Activated CD8-positive, alpha-beta memory T cell treated with anti-CD3 and anti-CD28 coated beads, Interleukin-2, amount 50 U/mL, for 24 hours (primary cell): ENCODE measurements at regions not wholly inside any gene's neighbourhood (a gene's known extent, or its start where the extent isn't known, plus 50 kb on each side); places are given as distances from the start of the nearest gene placed in this dataset.
"Not testable (repeated sequence)": the region's sequence is repeated elsewhere in the genome, so short reads cannot be mapped to it uniquely, and the experiment has no call there.

ENCODE experiments used
- DNase-seq: peaks from one replicate; pipeline ENCODE4 v3.0.0-alpha.2; 2020; ENCODE audit errors: extremely low read depth

DNA sequence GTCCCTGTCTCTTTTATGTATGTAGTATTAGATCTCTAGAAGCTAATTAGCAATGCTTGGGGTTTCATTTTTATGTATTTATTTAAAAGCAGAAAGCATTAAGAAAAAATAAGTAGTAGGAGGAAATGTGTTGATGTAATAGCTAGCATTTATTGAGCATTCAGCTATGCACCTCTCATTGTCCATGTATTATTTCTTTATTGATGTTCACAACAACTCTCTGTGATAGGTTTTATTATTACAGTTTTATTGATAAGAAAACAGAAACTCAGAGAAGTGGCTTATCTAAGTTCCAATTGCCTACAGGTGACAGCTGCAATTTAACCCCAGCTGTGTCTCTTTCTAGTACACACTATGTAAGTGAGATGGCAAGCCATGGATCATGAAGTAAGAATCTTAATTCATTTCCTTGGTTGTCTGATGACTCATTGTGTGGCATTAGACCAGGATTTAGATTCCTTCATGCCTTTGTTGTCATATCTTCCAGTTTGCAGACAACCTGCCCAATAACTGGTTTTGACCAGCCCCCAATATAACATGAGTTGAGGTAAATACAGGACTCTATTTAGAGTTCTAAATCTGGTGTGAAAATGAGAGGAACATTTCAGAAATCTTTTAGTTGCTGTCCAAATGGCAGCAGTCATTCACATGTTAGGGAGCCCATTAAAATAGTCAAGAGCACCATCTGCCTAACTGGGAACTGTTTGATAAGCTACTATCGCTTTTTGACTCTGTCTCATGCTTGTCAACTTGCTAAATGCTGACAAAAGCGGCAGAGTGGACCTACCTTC, 170.8 kb upstream of the PHACTR1 start:
- no peak for DNase-seq

DNA sequence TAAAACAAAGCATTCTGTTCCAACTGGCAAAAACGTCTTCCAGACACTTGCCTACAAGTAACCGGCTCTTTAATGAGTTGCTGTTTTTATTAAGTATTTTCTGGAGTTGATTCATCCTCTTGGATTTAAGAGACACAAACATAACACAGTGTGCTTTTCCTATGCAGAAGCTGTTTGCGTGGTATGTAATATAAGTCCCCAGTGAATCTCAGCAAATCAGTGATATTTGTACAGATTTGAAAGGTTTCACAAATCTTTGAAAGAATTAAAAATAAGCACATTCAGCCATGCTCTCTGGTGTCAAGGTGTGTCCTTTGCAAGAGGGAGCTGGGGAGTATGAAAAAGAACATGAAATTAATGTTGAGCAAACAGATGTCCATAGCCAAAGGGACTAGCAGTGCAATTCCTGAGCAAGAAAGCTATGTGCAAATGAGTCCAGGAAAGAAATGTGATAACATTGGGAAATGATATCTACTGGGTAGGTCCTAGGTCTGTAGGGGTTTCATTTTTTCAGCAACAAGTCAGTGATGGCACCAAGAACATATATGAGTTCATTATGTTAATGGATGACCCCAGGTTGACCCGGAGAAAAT, 170.1 kb upstream of the PHACTR1 start:
- no peak for DNase-seq

DNA sequence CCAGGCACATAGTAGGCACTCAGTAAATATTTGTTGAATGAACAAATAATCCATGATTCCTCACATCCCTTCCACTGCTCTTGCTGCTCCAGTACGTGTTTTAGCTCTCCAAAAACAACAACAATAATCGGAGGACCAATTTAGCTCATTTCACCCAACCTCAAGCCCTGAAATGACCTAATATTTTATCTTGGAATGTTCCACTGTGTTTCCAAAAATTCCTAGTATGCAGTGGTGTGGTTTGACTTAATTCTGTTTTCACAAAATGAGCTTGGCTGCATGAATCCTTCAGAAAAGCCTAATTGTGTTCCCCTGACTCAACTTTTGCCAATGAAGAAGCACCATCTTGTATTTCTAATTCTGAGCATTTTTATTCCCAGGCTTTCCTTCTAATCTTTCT, 168.0 kb upstream of the PHACTR1 start:
- no peak for DNase-seq

DNA sequence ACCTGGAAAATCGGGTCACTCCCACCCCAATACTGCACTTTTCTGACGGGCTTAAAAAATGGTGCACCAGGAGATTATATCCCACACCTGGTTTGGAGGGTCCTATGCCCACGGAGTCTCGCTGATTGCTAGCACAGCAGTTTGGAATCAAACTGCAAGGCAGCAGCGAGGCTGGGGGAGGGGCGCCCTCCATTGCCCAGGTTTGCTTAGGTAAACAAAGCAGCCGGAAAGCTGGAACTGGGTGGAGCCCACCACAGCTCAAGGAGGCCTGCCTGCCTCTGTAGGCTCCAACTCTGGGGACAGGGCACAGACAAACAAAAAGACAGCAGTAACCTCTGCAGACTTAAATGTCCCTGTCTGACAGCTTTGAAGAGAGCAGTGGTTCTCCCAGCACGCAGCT, 167.1 kb upstream of the PHACTR1 start:
- DNase-seq, result not testable (repeated sequence)

DNA sequence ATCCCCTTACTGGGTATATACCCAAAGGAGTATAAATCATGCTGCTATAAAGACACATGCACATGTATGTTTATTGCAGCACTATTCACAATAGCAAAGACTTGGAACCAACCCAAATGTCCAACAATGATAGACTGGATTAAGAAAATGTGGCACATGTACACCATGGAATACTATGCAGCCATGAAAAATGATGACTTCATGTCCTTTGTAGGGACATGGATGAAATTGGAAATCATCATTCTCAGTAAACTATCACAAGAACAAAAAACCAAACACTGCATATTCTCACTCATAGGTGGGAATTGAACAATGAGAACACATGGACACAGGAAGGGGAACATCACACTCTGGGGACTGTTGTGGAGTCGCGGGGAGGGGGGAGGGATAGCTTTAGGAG, 161.7 kb upstream of the PHACTR1 start:
- DNase-seq, result not testable (repeated sequence)

DNA sequence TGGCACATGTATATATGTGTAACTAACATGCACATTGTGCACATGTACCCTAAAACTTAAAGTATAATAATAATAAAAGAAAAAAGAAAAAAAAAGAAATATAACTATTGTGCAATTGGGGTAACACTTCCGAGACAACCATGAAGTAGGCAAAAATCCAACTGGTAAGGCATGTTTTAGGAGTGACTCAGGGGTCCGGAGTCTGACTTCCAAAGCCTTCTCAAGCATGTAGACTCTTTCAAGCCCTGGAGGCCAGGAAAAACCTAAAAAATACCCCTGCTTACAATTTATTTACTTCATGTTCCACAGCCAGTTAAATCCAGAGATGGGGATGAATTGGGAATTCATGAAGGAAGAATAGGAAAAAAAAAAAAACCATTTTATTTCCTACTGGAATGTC, 161.3 kb upstream of the PHACTR1 start:
- DNase-seq, result no peak

DNA sequence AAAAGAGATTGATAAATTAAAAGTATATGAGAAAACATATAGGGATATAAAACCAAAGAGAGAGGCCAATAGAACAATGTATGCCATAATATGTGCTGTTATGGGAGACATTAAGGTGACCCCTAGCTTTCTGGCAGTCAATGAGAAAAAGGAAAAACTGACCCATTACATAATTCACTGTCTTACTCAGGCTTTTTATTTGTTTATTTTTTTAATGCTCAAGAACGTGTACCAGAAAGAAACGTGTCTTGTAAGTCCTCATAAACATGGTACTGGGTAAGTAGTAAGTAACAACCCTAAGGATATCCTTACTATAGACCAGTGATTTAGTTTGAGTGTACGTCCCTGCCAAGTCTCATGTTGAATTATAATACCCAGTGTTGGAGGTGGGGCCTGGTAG, 160.8 kb upstream of the PHACTR1 start:
- no peak for DNase-seq

DNA sequence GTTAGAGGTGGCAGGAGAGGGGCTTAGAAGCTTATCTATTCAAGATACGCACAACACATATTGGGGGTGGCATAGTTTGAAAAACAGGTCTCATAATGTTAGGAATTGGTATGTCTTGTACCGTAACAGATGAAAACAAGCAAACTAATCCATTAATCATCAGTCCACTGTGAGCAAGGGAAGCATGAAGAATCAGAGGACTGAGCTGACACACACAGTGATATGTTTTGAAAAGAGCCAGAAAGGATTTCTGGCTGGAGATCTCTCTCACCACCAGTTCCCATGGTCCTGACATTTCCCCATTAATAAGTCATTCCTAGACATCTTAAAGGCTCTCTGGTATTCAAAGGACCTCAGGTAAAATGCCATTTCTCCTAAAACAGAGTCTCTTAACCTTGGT, 158.8 kb upstream of the PHACTR1 start:
- no peak for DNase-seq

DNA sequence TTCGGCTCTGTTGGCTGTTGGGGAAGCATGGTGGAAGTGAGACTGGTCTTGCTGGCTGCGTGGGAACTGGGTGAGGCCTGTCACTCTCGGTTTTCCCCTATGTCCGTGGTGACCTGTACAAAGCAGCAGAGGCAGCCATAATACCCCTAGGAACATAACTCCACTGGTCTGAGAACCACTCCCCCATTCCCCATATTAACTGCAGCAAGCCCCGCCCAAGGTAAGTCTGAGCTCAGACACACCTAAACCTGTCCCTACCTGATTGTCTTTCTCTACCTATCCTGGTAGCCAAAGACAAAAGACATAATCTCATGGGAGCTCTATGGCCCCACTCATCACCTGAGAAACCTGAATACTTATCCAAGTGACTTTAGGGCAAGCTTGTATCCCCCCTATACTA, 156.3 kb upstream of the PHACTR1 start:
- DNase-seq, result no peak

DNA sequence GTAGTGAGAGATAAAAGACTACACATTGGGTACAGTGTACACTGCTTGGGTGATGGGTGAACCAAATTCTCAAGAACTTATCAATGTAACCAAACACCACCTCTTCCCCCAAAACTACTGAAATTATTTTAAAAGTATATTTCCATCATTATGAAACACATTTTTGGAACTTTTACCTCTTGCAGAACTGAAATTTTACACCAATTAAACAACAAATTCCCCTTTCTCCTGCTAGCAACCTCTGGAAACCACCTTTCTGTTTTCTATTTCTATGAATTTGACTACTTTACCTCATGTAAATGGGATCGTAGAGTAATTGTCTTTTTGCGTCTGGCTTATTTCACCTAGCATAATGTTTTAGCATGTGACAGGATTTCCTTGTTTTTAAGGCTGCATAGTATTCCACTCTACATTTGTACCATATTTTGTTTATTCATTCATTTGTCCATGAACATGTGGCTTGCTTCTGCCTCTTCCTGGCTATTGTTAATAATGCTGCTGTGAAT, 149.9 kb upstream of the PHACTR1 start:
- no peak for DNase-seq

DNA sequence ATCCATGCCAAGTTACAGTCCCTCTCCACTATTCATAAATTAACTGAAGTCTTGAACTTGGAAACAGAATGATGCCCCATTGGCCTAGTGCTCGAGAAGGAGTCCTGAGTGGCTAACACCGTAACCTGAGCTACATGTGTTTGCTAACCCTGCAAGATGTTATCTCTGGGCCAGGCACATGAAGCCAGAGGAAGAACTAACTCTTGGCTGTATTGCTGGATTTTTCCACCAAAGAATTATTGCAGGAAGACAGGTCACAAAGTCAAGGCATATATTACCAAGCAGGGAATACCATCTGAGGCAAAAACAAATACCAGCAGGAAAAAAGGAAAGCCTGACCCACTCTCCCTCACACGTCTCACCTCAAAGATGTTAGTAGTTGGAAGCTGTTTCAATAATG, 148.9 kb upstream of the PHACTR1 start:
- DNase-seq, result no peak

DNA sequence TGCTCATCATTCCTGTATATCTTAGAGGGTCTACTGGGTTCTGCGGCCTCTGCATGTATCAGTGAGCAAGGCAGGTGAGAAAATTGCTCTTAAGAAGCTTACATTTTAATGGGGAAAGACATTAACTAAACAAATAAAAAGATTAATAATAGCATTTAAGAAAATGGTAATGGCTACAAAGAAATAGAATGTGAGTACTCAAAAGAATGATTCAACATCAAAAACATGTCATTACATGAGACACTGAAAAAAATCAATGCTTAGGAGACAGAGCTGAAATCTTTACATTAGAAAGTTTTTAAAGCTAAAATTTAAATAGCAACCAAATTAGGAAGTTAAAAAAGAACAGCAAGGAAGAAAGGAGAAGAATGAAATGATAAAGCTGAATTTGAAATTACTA, 146.9 kb upstream of the PHACTR1 start:
- no peak for DNase-seq

DNA sequence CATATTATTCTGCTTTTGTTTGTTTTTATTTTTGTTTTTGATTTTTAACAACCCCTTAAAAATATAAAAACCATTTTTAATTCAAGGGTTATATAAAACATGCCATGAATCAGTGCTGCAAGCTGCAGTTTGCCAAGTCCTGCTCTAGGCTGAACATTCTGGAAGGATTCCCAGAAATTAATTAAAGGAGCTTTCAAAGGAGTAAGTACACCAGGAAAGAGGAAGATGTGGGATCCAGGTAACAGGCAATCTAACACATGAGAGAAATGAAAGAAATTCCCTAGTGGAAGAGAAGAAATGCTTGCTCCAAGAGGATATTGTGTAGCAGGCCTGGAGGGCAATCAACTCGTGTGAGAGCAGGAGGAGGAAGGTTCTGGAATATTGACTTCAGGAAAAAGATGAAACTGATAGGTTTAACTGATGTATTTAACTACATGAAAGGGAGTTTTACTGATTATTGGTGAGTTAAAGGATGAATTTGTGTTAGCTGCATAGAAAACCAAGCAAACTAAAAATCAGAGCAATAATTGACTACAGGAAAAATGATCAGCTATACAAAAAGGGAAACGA, 146.0 kb upstream of the PHACTR1 start:
- no peak for DNase-seq

DNA sequence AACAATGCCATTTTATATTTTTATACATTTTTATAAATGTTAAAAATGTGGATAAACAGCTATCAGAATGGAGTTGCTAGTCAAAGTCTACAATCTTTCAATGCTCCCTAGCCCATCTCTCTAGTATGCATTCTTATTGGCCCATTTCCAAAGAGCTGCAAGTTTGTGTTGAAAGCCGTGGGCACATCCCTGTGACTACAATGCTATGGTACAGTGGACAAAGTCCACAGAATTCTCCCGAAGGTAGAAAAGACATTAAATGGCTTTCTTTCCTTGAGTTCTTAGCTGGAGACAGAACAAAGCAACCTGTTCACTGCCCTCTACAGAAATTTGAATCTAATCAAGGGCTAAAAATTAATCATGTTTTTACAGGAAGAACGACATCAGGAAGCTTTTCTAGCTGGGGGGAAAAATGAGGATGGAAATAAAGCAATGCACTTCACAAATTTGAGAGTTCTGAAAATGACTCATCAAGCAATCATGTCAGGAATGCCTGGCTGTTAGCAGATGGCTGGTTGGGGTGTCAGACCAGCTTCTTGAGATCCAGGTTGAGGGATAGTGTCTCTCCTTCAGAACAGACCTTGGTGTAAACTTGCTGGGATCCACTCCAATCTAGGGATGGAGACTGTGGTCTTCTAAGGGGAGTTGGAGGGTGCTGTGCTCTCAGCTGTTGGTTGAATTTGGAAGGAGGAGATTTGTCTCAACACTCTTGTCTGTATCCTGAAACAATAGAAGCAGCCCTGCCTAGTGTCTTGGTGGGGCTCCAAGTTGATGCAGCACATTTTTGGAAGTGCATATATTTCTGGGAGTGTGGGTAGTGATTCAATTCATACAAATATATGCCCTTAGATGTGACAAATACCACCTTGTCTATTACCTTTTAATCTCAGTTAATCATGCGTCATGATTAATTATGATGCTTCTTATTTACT, 143.4 kb upstream of the PHACTR1 start:
- DNase-seq, result no peak

DNA sequence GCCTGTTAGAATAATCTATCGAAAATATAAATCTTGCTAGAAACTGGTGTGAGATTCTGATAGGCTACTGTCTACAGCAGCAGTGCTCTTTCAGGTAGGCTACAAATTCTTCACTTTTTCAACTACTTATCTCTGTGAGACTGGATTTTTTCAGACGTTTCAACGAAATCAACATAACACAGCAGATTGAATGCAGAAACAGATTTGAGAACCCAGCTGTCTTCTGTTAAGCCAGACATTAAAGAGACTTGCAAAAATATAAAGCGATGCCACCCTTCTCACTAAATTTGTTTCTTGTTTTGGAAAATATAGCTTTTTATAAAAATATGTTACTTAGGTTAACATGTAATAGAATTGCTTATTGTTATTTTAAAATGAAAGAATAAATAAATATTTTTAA, 140.6 kb upstream of the PHACTR1 start:
- DNase-seq, result no peak

DNA sequence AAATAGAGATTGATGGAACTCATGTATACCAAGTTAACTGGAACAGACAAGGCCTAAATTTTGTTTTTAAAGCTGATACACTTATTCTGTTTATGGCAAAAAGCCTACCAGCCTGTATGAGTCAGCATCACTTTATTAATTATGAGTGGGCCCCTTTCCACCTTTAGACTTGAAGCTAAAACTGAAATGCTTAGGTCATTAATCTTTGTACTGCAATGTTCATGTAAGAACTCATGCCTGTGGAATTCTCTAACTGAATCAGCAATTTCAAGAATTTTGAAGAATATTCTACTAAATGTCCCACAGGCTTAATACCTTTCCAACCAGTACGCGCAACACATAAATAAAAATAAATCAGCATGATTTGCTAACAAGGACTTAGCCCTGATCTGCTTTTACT, 140.2 kb upstream of the PHACTR1 start:
- no peak for DNase-seq

DNA sequence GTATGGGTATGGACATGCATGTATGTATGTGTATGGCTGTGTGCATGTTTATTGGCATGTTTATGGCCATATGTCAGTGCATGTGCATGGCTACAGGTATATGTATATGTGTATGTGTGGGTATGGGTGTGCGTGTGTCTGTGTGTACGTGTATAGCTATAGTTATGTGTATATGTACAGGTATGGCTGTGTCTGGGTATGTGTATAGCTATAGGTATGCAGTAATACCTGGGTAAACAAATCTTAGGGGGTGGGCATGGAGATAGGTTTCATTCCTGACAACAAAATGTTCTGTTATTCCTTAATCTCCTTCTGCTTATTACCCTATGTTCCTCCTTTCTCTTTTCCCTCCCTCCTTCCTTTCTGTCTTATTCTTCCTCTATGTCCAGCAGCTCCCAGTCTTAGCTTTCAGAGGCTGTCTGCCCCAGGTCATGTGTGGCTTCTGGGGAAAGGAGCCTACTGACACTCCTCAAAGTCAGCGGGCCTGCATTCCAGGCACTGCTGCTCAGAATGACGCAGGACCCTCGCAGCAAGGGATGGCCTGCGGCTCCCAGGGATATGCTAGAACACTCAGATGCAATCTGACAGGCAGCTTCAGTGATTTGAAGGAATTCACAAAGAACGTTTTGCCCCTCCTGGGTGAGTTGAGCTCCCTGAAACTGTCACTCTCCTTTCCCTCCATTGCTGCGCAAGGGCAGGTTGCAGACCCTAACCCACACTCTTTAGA, 139.3 kb upstream of the PHACTR1 start:
- DNase-seq, result no peak

DNA sequence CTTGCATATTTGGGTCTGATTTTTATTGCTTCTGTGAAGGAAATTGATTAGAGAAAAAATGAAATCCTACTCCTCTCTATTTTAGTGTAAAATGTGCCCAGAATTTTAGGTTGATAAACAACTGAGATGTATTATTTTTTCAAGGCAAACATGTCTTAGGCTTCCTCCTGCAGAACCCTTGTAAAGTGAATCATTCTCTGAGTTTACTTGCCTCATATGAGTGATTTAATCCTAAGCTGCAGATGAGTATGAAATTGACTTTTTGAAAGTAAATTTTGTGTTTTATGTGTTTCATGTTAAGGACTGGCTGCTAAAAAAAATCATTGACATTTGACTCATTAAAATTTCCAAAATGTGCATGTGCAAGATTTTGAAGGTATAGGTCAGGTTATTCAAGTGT, 138.5 kb upstream of the PHACTR1 start:
- no peak for DNase-seq

DNA sequence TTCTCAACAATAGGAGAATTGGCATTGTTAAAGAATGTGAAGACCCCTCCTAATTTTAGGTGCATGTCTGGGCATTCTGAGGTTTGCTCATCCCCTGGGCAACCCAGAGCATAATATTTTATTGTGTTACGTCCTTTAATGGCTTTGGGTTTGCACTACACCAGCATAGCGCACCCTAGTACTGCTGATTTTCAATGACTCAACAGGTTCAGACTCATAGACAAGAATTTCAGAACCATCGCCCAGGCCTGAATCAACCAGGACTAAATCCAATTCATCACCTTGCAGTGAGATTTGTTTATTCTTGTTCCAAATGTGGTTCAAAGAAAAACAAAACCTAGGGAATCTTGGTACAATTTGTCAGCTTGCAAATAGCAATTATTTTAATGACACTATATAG, 137.8 kb upstream of the PHACTR1 start:
- DNase-seq, result no peak

DNA sequence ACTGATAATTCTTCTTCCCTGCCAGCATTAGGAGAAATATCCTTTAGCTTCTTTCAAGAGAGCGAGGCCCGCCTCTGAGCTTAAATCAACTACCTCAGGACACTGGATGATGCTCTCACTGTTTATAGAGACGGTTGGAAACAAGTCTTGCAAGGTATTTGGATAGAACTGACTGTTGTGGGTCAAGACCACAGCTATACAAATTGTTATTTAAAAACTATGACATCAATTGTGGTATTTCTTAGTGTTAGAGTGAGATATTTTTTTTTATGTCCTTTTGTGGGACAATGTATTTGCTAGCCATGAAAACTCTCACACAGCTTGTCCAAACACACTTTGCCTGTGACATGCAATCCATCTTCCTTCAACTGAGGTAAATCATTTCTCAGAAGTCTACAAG, 136.3 kb upstream of the PHACTR1 start:
- DNase-seq, result no peak

DNA sequence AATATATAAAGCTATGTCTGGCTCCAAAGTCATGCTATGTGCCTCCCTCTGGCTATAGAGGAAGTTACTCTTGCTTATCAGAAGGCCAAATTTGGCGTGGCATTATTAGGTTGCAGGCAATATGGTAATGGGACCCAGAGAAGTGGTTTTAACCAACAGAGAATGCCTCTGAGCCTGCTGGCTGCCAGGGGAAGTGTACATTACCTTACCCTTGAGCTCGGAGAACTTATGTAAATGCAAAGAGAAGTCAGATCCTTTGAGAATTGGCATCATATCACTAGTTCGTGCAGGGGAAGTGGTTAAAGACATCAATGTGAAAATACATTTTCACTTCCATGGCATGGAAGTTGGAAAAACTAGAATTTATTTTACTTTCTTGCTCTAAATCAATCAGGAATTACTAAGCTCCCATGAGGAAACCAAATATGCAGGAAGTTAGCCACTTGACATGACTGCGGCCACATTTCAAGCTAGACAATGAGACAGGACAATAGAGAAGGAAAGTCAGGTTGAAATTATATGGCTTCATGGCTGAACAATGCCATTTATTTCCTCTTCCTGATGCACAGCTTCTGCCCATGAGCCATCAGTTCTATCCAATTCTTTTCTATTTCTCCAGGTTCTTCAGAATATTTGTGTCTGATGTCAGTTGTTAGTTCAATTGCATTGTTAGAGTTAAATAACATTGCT, 134.0 kb upstream of the PHACTR1 start:
- DNase-seq, result no peak
